ENCODE measurements at regions not wholly inside any gene's neighbourhood (a gene's known extent, or its start where the extent isn't known, plus 50 kb on each side); places are given as distances from the start of the nearest gene placed in this dataset.

DNA sequence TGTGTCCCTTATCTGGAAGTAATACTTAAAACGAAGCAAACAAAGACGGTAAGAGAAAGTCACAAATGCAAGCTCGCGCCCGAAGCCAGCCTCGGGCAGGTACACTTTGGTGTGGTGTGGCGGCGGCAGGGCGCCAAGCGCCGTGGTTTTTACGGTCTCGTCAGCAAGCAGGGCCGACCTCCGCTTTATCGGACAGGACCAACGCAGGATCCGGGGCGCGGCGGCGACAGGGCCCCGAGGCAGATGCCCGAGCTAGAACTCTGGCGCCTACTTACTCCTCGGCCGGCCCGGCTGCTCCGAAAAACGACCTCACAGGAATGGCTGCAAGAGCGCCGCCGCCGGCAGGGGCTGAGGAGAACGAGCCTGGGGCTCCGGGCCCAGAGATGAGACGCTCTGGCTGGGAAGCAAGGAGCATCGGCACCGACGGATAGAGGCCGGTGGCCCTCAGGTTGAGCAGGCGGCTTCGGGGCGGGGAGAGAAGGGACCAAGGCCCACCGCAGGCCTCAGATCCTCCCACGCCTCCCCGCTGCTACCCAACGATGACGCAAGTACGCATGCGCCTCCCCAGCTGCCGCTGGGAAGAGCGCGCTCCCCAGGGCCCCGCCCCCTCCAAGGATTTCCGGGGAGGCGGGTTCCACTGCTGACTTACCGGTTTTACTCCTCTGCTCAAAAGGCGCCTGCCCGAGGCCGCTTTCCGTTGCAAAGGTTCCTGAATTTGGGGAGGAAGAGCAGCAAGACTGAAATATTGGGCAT lies 60.6 kb downstream of the FAM217A start (continued):
- TF ChIP-seq, protein P1, sequence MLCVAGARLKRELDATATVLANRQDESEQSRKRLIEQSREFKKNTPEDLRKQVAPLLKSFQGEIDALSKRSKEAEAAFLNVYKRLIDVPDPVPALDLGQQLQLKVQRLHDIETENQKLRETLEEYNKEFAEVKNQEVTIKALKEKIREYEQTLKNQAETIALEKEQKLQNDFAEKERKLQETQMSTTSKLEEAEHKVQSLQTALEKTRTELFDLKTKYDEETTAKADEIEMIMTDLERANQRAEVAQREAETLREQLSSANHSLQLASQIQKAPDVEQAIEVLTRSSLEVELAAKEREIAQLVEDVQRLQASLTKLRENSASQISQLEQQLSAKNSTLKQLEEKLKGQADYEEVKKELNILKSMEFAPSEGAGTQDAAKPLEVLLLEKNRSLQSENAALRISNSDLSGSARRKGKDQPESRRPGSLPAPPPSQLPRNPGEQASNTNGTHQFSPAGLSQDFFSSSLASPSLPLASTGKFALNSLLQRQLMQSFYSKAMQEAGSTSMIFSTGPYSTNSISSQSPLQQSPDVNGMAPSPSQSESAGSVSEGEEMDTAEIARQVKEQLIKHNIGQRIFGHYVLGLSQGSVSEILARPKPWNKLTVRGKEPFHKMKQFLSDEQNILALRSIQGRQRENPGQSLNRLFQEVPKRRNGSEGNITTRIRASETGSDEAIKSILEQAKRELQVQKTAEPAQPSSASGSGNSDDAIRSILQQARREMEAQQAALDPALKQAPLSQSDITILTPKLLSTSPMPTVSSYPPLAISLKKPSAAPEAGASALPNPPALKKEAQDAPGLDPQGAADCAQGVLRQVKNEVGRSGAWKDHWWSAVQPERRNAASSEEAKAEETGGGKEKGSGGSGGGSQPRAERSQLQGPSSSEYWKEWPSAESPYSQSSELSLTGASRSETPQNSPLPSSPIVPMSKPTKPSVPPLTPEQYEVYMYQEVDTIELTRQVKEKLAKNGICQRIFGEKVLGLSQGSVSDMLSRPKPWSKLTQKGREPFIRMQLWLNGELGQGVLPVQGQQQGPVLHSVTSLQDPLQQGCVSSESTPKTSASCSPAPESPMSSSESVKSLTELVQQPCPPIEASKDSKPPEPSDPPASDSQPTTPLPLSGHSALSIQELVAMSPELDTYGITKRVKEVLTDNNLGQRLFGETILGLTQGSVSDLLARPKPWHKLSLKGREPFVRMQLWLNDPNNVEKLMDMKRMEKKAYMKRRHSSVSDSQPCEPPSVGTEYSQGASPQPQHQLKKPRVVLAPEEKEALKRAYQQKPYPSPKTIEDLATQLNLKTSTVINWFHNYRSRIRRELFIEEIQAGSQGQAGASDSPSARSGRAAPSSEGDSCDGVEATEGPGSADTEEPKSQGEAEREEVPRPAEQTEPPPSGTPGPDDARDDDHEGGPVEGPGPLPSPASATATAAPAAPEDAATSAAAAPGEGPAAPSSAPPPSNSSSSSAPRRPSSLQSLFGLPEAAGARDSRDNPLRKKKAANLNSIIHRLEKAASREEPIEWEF (CRISPR knock-in tag; IDR thresholded peaks at IDR 0.05) = no peak
- no peak for TF ChIP-seq SMARCB1 (IDR thresholded peaks at IDR 0.05; ENCODE audit: insufficient read length, low read depth)
- TF ChIP-seq JUN (IDR thresholded peaks at IDR 0.05; ENCODE audit: borderline replicate concordance, low read depth, low read length) = 0 out of 2 replicates have a peak, but pooled peaks have one; percentile 8
- peak; percentile 83; the same call in 1 of the 2 replicates for TF ChIP-seq JUN (CRISPR knock-in tag; IDR thresholded peaks at IDR 0.05; ENCODE audit: borderline replicate concordance)
- TF ChIP-seq VEZF1 (CRISPR knock-in tag; IDR thresholded peaks at IDR 0.05) = peak; percentile 87
- TF ChIP-seq HNRNPLL (IDR thresholded peaks at IDR 0.05; ENCODE audit: low read depth, low read length, poor library complexity, severe bottlenecking) = peak; percentile 85
- no peak for TF ChIP-seq PURB (CRISPR knock-in tag; IDR thresholded peaks at IDR 0.05; ENCODE audit: low read depth)
- TF ChIP-seq ZNF3 (CRISPR knock-in tag; IDR thresholded peaks at IDR 0.05) = no peak
- TF ChIP-seq, protein P2, sequence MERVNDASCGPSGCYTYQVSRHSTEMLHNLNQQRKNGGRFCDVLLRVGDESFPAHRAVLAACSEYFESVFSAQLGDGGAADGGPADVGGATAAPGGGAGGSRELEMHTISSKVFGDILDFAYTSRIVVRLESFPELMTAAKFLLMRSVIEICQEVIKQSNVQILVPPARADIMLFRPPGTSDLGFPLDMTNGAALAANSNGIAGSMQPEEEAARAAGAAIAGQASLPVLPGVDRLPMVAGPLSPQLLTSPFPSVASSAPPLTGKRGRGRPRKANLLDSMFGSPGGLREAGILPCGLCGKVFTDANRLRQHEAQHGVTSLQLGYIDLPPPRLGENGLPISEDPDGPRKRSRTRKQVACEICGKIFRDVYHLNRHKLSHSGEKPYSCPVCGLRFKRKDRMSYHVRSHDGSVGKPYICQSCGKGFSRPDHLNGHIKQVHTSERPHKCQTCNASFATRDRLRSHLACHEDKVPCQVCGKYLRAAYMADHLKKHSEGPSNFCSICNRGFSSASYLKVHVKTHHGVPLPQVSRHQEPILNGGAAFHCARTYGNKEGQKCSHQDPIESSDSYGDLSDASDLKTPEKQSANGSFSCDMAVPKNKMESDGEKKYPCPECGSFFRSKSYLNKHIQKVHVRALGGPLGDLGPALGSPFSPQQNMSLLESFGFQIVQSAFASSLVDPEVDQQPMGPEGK (CRISPR knock-in tag; IDR thresholded peaks at IDR 0.05; ENCODE audit: borderline replicate concordance) = peak; percentile 66; the same call in 1 of the 2 replicates
- no peak for TF ChIP-seq TEAD2 (tag; IDR thresholded peaks at IDR 0.05)
- TF ChIP-seq, protein P3, sequence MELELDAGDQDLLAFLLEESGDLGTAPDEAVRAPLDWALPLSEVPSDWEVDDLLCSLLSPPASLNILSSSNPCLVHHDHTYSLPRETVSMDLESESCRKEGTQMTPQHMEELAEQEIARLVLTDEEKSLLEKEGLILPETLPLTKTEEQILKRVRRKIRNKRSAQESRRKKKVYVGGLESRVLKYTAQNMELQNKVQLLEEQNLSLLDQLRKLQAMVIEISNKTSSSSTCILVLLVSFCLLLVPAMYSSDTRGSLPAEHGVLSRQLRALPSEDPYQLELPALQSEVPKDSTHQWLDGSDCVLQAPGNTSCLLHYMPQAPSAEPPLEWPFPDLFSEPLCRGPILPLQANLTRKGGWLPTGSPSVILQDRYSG (tag; conservative IDR thresholded peaks at IDR 0.05; ENCODE audit: low read depth) = no peak; the same call in 1 of the 2 replicates
- TF ChIP-seq RHOXF2B (CRISPR knock-in tag; conservative IDR thresholded peaks at IDR 0.05) = no peak
- no peak for TF ChIP-seq ZNF239 (CRISPR knock-in tag; IDR thresholded peaks at IDR 0.05)
- peak; percentile 88 for TF ChIP-seq MAX (CRISPR knock-in tag; IDR thresholded peaks at IDR 0.05)
- no peak; the same call in none of the 2 replicates for TF ChIP-seq ZNF431 (CRISPR knock-in tag; IDR thresholded peaks at IDR 0.05)
- TF ChIP-seq ZNF121 (CRISPR knock-in tag; conservative IDR thresholded peaks at IDR 0.05) = peak; percentile 14; the same call in 1 of the 2 replicates
